OCI-LY1 (cell line): ENCODE measurements at regions not wholly inside any gene's neighbourhood (a gene's known extent, or its start where the extent isn't known, plus 50 kb on each side); places are given as distances from the start of the nearest gene placed in this dataset.

Experiments
- H2AFZ ChIP-seq: fragments of 200-600 bp; sonication (generic), shearing (Covaris generic); 2 replicates; pipeline ENCODE4 v1.6.0; 2014; ENCODE audit warnings: antibody characterized with exemption, mild to moderate bottlenecking, low read length
- H3F3A ChIP-seq: fragments of 200-600 bp; sonication (generic), shearing (Covaris generic); 2 replicates; pipeline ENCODE4 v1.6.0; 2014; ENCODE audit warnings: mild to moderate bottlenecking, antibody characterized with exemption, low read length, moderate library complexity; ENCODE audit not compliant: insufficient read depth
- H3K27ac ChIP-seq: fragments of 200-600 bp; sonication (generic); 2 replicates; pipeline ENCODE4 v1.5.1; 2014; ENCODE audit warnings: low read length, mixed run types, mild to moderate bottlenecking, low read depth; ENCODE audit not compliant: poor library complexity, severe bottlenecking
- H3K27me3 ChIP-seq: fragments of 200-600 bp; sonication (generic); 2 replicates; pipeline ENCODE4 v1.6.0; 2014; ENCODE audit warnings: antibody characterized with exemption, mild to moderate bottlenecking, low read length, moderate library complexity; ENCODE audit not compliant: insufficient read depth
- H3K36me3 ChIP-seq: fragments of 200-600 bp; sonication (generic); 2 replicates; pipeline ENCODE4 v1.6.1; 2014; ENCODE audit warnings: mild to moderate bottlenecking, antibody characterized with exemption, low read length, moderate library complexity, mixed read lengths; ENCODE audit not compliant: insufficient read depth
- H3K4me1 ChIP-seq: fragments of 200-600 bp; sonication (generic); 2 replicates; pipeline ENCODE4 v1.5.1; 2014; ENCODE audit warnings: mild to moderate bottlenecking, low read length, moderate library complexity; ENCODE audit not compliant: insufficient read depth, severe bottlenecking
- H3K4me2 ChIP-seq: fragments of 200-600 bp; sonication (generic), shearing (Covaris generic); 2 replicates; pipeline ENCODE4 v1.6.1; 2014; ENCODE audit warnings: low read length
- H3K4me3 ChIP-seq: fragments of 200-600 bp; sonication (generic); 2 replicates; pipeline ENCODE4 v1.5.1; 2014; ENCODE audit warnings: low read length, low read depth, mild to moderate bottlenecking, mixed read lengths; ENCODE audit not compliant: poor library complexity, severe bottlenecking
- H3K79me2 ChIP-seq: fragments of 200-600 bp; shearing (Covaris generic); 2 replicates; pipeline ENCODE4 v1.6.1; 2016; ENCODE audit warnings: mixed run types, low read length, mixed read lengths; ENCODE audit not compliant: insufficient read depth
- H3K9ac ChIP-seq: fragments of 200-600 bp; sonication (generic), shearing (Covaris generic); 2 replicates; pipeline ENCODE4 v1.6.1; 2014; ENCODE audit warnings: mild to moderate bottlenecking, low read length, mixed read lengths
- H3K9me2 ChIP-seq: fragments of 200-600 bp; sonication (generic), shearing (Covaris generic); 2 replicates; pipeline ENCODE4 v1.6.1; 2014; ENCODE audit warnings: low read depth, mild to moderate bottlenecking, low read length, mixed read lengths
- H3K9me3 ChIP-seq: fragments of 200-600 bp; shearing (Covaris generic); 2 replicates; pipeline ENCODE4 v1.6.1; 2014; ENCODE audit warnings: low read length, mixed read lengths
- H4K20me1 ChIP-seq: fragments of 200-600 bp; sonication (generic), shearing (Covaris generic); 2 replicates; pipeline ENCODE4 v1.6.0; 2016; ENCODE audit warnings: mild to moderate bottlenecking, low read length; ENCODE audit not compliant: insufficient read depth
- EZH2 ChIP-seq: fragments of 200-600 bp; sonication (generic), shearing (Covaris generic); IDR thresholded peaks from 2 replicates; pipeline ENCODE4 v1.8.0; 2017; ENCODE audit warnings: borderline replicate concordance, mixed run types, mild to moderate bottlenecking, antibody characterized with exemption, low read length, moderate library complexity, mixed read lengths
- TF ChIP-seq, protein P1 (sequence below): fragments of 200-600 bp; sonication (generic), shearing (Covaris generic); IDR thresholded peaks from 2 replicates; pipeline ENCODE4 v1.5.1; 2017; ENCODE audit warnings: mild to moderate bottlenecking, antibody characterized with exemption, low read length, moderate library complexity, mixed read lengths

DNA sequence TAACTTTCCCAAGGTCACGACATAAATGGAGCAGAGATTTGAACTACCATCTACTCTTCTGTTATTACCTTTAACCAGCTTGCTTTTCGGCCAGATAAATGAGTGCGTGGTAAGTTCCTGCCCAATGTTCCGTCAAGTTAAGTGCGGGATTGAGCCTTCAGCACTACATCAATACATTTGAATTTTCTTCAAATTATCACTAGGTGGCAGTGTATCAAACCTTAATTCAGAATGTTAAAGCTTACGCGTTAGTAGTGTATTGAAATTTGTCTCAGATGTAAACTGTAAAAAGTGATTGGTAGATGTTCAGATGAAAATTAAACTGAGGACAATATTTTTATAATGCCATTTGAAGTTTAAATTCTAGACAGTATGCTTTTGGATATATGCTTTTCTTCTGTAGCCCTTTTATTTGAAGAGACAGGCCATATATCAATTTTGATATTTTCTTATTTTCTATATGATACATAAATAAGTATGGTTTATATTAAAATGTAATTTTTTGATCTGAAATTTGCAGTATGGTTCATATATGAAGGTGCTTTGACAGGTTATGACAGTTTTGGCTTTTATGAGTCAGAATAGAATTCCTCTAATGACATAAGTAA, 681.3 kb downstream of the ADCYAP1 start:
- Histone ChIP-seq H3K27me3 (no peaks in the 10 kb centered on the region), H3K4me3 (no peak overlapping the region), H3K4me1 (no peaks in the 10 kb centered on the region), H3K27ac (no peak overlapping the region), H3F3A (no peaks in the 10 kb centered on the region), H3K9ac (no peak overlapping the region), H4K20me1 (no peaks in the 10 kb centered on the region), H2AFZ (no peak overlapping the region), H3K9me3 (no peaks in the 10 kb centered on the region), H3K79me2 (no peaks in the 10 kb centered on the region), H3K36me3 (no peaks in the 10 kb centered on the region), H3K4me2 (no peak overlapping the region), H3K9me2 (no peaks in the 10 kb centered on the region)
- no peak for TF ChIP-seq EZH2
- TF ChIP-seq, protein P1, sequence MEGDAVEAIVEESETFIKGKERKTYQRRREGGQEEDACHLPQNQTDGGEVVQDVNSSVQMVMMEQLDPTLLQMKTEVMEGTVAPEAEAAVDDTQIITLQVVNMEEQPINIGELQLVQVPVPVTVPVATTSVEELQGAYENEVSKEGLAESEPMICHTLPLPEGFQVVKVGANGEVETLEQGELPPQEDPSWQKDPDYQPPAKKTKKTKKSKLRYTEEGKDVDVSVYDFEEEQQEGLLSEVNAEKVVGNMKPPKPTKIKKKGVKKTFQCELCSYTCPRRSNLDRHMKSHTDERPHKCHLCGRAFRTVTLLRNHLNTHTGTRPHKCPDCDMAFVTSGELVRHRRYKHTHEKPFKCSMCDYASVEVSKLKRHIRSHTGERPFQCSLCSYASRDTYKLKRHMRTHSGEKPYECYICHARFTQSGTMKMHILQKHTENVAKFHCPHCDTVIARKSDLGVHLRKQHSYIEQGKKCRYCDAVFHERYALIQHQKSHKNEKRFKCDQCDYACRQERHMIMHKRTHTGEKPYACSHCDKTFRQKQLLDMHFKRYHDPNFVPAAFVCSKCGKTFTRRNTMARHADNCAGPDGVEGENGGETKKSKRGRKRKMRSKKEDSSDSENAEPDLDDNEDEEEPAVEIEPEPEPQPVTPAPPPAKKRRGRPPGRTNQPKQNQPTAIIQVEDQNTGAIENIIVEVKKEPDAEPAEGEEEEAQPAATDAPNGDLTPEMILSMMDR = no peak; the same call in 1 of the 2 replicates

DNA sequence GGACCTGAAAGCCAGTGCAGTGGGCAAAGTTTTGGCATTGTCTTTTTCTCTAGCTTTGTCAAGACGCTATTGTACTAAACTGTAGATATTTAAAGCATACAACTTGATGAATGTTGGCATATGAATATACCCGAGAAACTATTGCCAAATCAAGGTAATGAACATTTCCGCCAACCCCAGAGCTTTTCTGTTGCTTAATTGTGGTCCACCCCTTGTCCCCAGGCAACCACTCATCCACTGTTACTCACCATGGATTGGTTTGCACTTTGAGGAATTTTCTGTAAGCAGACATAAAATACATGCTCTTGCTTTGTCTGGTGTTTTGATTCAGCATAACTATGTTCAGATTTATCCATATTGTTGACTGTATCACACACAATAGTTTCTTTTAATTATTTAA, 688.4 kb downstream of the ADCYAP1 start:
- Histone ChIP-seq H3K9me2 (no peaks in the 10 kb centered on the region), H3K4me3 (no peak overlapping the region), H3K36me3 (no peaks in the 10 kb centered on the region), H3K27ac (no peak overlapping the region), H3K79me2 (no peaks in the 10 kb centered on the region), H4K20me1 (no peaks in the 10 kb centered on the region), H3K9ac (no peak overlapping the region), H2AFZ (no peak overlapping the region), H3K4me2 (no peak overlapping the region), H3K9me3 (no peaks in the 10 kb centered on the region), H3K27me3 (no peaks in the 10 kb centered on the region), H3F3A (no peaks in the 10 kb centered on the region), H3K4me1 (no peaks in the 10 kb centered on the region)
- TF ChIP-seq EZH2 = no peak
- TF ChIP-seq, protein P1 = no peak

DNA sequence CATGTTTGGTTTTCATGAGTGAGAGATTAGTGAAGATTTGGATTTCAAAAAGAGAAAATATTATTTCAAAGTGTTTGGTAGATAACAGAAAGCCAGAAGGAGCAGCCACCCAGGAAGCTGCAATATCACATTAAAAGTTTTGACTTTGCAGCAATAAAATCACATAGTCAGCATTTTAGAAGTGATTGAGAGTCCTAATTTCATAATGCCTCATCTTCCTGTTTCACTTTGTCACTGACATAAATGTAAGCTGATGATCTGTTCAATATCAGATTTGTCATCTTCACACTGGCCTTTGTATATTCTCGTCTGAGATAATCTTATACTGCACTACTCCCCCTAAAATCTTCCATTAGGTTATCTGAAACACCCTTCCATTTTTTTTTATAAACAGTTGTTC, 690.5 kb downstream of the ADCYAP1 start:
- Histone ChIP-seq H3K9me3 (no peaks in the 10 kb centered on the region), H3K4me1 (no peaks in the 10 kb centered on the region), H4K20me1 (no peaks in the 10 kb centered on the region), H3K9me2 (no peaks in the 10 kb centered on the region), H3K27me3 (no peaks in the 10 kb centered on the region), H3F3A (no peaks in the 10 kb centered on the region), H3K79me2 (no peaks in the 10 kb centered on the region), H3K9ac (no peak overlapping the region), H3K27ac (no peak overlapping the region), H3K4me2 (no peak overlapping the region), H3K36me3 (no peaks in the 10 kb centered on the region), H3K4me3 (no peak overlapping the region), H2AFZ (no peak overlapping the region)
- TF ChIP-seq EZH2 = no peak
- TF ChIP-seq, protein P1 = no peak
